ENCODE measurements at regions not wholly inside any gene's neighbourhood (a gene's known extent, or its start where the extent isn't known, plus 50 kb on each side); places are given as distances from the start of the nearest gene placed in this dataset.

- TF ChIP-seq, protein P1, sequence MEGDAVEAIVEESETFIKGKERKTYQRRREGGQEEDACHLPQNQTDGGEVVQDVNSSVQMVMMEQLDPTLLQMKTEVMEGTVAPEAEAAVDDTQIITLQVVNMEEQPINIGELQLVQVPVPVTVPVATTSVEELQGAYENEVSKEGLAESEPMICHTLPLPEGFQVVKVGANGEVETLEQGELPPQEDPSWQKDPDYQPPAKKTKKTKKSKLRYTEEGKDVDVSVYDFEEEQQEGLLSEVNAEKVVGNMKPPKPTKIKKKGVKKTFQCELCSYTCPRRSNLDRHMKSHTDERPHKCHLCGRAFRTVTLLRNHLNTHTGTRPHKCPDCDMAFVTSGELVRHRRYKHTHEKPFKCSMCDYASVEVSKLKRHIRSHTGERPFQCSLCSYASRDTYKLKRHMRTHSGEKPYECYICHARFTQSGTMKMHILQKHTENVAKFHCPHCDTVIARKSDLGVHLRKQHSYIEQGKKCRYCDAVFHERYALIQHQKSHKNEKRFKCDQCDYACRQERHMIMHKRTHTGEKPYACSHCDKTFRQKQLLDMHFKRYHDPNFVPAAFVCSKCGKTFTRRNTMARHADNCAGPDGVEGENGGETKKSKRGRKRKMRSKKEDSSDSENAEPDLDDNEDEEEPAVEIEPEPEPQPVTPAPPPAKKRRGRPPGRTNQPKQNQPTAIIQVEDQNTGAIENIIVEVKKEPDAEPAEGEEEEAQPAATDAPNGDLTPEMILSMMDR (IDR thresholded peaks at IDR 0.05) = no peak
- TF ChIP-seq POLR2A (IDR thresholded peaks at IDR 0.05) = no peak
These were observed 681.3 kb downstream of the CPS1 start for GRCh38 chr2:211237586-211238275.

Data from stomach (tissue), 4 donors.